HepG2 (cell line): ENCODE measurements at regions not wholly inside any gene's neighbourhood (a gene's known extent, or its start where the extent isn't known, plus 50 kb on each side); places are given as distances from the start of the nearest gene placed in this dataset.

Source experiments
- BHLHE40 ChIP-seq: IDR thresholded peaks from 2 replicates; pipeline ENCODE4 v1.6.1; 2011; ENCODE audit warnings: low read length, improper control_type of control experiment
- CHD4 ChIP-seq: fragments of 200-600 bp; sonication (generic); IDR thresholded peaks from 2 replicates; pipeline ENCODE4 v1.7.0; 2017; ENCODE audit warnings: mild to moderate bottlenecking, low read length, borderline replicate concordance
- MIXL1 ChIP-seq: IDR thresholded peaks from 2 replicates; pipeline ENCODE4 v1.6.1; 2016
- MLLT10 ChIP-seq: sonication (generic); formaldehyde crosslinking; IDR thresholded peaks from 2 replicates; pipeline ENCODE4 v1.4.0; 2020; ENCODE audit warnings: missing genetic modification reagents
- ZNF234 ChIP-seq: sonication (generic); formaldehyde crosslinking; conservative IDR thresholded peaks from 2 replicates; pipeline ENCODE4 v1.5.1; 2020; ENCODE audit warnings: mild to moderate bottlenecking, missing genetic modification reagents
- ZNF543 ChIP-seq: sonication (generic); formaldehyde crosslinking; IDR thresholded peaks from 2 replicates; pipeline ENCODE4 v1.4.0; 2020; ENCODE audit warnings: mild to moderate bottlenecking, missing genetic modification reagents
- TF ChIP-seq, protein P1 (sequence below): sonication (generic); formaldehyde crosslinking; IDR thresholded peaks from 2 replicates; pipeline ENCODE4 v1.5.0; 2020; ENCODE audit warnings: mild to moderate bottlenecking, missing genetic modification reagents, borderline replicate concordance
- TF ChIP-seq, protein P2 (sequence below): sonication (generic); formaldehyde crosslinking; IDR thresholded peaks from 2 replicates; pipeline ENCODE4 v1.4.0; 2020; ENCODE audit warnings: missing genetic modification reagents
- TF ChIP-seq, protein P3 (sequence below): sonication (generic); formaldehyde crosslinking; IDR thresholded peaks from 2 replicates; pipeline ENCODE4 v1.4.0; 2020; ENCODE audit warnings: mild to moderate bottlenecking, missing genetic modification reagents

GRCh38 chr2:118255771-118256372 is 167.6 kb downstream of the INSIG2 start (continued):
- TF ChIP-seq, protein P1, sequence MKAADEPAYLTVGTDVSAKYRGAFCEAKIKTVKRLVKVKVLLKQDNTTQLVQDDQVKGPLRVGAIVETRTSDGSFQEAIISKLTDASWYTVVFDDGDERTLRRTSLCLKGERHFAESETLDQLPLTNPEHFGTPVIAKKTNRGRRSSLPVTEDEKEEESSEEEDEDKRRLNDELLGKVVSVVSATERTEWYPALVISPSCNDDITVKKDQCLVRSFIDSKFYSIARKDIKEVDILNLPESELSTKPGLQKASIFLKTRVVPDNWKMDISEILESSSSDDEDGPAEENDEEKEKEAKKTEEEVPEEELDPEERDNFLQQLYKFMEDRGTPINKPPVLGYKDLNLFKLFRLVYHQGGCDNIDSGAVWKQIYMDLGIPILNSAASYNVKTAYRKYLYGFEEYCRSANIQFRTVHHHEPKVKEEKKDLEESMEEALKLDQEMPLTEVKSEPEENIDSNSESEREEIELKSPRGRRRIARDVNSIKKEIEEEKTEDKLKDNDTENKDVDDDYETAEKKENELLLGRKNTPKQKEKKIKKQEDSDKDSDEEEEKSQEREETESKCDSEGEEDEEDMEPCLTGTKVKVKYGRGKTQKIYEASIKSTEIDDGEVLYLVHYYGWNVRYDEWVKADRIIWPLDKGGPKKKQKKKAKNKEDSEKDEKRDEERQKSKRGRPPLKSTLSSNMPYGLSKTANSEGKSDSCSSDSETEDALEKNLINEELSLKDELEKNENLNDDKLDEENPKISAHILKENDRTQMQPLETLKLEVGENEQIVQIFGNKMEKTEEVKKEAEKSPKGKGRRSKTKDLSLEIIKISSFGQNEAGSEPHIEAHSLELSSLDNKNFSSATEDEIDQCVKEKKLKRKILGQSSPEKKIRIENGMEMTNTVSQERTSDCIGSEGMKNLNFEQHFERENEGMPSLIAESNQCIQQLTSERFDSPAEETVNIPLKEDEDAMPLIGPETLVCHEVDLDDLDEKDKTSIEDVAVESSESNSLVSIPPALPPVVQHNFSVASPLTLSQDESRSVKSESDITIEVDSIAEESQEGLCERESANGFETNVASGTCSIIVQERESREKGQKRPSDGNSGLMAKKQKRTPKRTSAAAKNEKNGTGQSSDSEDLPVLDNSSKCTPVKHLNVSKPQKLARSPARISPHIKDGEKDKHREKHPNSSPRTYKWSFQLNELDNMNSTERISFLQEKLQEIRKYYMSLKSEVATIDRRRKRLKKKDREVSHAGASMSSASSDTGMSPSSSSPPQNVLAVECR, result no peak
- no peak for TF ChIP-seq BHLHE40
- TF ChIP-seq, protein P2, sequence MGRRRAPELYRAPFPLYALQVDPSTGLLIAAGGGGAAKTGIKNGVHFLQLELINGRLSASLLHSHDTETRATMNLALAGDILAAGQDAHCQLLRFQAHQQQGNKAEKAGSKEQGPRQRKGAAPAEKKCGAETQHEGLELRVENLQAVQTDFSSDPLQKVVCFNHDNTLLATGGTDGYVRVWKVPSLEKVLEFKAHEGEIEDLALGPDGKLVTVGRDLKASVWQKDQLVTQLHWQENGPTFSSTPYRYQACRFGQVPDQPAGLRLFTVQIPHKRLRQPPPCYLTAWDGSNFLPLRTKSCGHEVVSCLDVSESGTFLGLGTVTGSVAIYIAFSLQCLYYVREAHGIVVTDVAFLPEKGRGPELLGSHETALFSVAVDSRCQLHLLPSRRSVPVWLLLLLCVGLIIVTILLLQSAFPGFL (CRISPR knock-in tag), result no peak
- no peak for TF ChIP-seq ZNF543
- no peak for TF ChIP-seq MLLT10 (CRISPR knock-in tag)
- no peak for TF ChIP-seq CHD4
- no peak for TF ChIP-seq MIXL1 (CRISPR knock-in tag)
- TF ChIP-seq, protein P3, sequence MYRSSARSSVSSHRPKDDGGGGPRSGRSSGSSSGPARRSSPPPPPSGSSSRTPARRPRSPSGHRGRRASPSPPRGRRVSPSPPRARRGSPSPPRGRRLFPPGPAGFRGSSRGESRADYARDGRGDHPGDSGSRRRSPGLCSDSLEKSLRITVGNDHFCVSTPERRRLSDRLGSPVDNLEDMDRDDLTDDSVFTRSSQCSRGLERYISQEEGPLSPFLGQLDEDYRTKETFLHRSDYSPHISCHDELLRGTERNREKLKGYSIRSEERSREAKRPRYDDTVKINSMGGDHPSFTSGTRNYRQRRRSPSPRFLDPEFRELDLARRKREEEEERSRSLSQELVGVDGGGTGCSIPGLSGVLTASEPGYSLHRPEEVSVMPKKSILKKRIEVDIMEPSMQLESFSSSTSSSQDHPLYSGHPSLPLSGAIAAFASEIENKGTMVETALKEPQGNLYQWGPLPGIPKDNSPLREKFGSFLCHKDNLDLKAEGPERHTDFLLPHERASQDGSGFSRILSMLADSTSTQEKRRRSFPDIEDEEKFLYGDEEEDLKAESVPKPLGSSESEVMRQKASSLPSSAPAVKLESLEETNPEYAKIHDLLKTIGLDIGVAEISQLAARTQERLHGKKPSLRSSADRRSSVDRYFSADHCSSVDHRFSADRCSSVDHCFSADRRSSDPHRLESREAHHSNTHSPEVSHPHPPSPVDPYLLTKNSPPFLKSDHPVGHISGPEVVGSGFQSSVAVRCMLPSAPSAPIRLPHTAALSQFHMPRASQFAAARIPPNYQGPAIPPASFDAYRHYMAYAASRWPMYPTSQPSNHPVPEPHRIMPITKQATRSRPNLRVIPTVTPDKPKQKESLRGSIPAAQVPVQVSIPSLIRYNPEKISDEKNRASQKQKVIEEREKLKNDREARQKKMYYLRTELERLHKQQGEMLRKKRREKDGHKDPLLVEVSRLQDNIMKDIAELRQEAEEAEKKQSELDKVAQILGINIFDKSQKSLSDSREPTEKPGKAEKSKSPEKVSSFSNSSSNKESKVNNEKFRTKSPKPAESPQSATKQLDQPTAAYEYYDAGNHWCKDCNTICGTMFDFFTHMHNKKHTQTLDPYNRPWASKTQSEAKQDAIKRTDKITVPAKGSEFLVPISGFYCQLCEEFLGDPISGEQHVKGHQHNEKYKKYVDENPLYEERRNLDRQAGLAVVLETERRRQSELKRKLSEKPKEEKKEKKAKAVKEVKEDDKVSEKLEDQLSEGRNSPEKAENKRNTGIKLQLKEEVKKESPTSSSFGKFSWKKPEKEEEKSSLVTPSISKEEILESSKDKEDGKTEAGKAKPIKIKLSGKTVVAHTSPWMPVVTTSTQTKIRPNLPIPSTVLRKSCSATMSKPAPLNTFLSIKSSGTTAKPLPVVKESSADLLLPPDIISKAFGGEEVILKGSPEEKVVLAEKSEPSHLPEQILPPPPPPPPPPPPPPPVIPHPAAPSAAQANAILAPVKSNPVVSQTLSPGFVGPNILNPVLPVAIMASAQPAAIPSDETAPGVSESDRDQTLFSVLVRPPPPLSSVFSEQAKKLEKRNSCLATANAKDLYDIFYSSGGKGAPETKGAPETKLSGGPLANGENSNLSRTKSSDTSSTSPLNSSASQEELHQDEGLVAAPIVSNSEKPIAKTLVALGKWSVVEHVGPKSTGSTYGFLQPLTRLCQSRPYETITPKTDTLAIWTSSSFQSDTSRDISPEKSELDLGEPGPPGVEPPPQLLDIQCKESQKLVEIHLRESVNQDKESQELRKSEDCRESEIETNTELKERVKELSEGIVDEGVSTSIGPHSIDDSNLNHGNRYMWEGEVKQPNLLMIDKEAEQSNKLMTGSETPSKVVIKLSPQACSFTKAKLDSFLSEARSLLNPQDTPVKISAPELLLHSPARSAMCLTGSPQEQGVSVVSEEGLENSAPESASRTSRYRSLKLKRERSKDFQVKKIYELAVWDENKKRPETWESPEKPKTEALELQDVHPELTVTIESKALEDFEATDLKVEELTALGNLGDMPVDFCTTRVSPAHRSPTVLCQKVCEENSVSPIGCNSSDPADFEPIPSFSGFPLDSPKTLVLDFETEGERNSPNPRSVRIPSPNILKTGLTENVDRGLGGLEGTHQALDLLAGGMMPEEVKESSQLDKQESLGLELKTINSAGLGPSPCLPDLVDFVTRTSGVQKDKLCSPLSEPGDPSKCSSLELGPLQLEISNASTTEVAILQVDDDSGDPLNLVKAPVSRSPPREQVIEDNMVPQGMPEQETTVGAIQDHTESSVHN (CRISPR knock-in tag), result no peak
- no peak for TF ChIP-seq ZNF234 (CRISPR knock-in tag)
